H1 (cell line): ENCODE measurements at regions not wholly inside any gene's neighbourhood (a gene's known extent, or its start where the extent isn't known, plus 50 kb on each side); places are given as distances from the start of the nearest gene placed in this dataset.

Source experiments
- BACH1 ChIP-seq: IDR thresholded peaks from 2 replicates; pipeline ENCODE4 v1.6.1; 2012; ENCODE audit warnings: low read length, improper control_type of control experiment
- BRCA1 ChIP-seq: IDR thresholded peaks from 2 replicates; pipeline ENCODE4 v1.6.1; 2012; ENCODE audit warnings: low read depth, low read length, improper control_type of control experiment
- RXRA ChIP-seq: IDR thresholded peaks from 2 replicates; pipeline ENCODE4 v1.6.1; 2011; ENCODE audit warnings: low read depth, mild to moderate bottlenecking, low read length, moderate library complexity; ENCODE audit not compliant: insufficient read depth
- SRF ChIP-seq: IDR thresholded peaks from 2 replicates; pipeline ENCODE4 v1.6.1; 2011; ENCODE audit warnings: mild to moderate bottlenecking, low read depth, low read length, moderate library complexity
- ZNF274 ChIP-seq: IDR thresholded peaks from 2 replicates; pipeline ENCODE4 v1.7.0; 2012; ENCODE audit warnings: low read length, borderline replicate concordance; ENCODE audit errors: extremely low read depth
- TF ChIP-seq, protein P1 (sequence below): fragments of 300-600 bp; sonication (generic); IDR thresholded peaks from 2 replicates; pipeline ENCODE4 v1.7.1; 2012; ENCODE audit warnings: low read length, moderate library complexity, mild to moderate bottlenecking, inconsistent platforms; ENCODE audit not compliant: insufficient replicate concordance

- TF ChIP-seq, protein P1, sequence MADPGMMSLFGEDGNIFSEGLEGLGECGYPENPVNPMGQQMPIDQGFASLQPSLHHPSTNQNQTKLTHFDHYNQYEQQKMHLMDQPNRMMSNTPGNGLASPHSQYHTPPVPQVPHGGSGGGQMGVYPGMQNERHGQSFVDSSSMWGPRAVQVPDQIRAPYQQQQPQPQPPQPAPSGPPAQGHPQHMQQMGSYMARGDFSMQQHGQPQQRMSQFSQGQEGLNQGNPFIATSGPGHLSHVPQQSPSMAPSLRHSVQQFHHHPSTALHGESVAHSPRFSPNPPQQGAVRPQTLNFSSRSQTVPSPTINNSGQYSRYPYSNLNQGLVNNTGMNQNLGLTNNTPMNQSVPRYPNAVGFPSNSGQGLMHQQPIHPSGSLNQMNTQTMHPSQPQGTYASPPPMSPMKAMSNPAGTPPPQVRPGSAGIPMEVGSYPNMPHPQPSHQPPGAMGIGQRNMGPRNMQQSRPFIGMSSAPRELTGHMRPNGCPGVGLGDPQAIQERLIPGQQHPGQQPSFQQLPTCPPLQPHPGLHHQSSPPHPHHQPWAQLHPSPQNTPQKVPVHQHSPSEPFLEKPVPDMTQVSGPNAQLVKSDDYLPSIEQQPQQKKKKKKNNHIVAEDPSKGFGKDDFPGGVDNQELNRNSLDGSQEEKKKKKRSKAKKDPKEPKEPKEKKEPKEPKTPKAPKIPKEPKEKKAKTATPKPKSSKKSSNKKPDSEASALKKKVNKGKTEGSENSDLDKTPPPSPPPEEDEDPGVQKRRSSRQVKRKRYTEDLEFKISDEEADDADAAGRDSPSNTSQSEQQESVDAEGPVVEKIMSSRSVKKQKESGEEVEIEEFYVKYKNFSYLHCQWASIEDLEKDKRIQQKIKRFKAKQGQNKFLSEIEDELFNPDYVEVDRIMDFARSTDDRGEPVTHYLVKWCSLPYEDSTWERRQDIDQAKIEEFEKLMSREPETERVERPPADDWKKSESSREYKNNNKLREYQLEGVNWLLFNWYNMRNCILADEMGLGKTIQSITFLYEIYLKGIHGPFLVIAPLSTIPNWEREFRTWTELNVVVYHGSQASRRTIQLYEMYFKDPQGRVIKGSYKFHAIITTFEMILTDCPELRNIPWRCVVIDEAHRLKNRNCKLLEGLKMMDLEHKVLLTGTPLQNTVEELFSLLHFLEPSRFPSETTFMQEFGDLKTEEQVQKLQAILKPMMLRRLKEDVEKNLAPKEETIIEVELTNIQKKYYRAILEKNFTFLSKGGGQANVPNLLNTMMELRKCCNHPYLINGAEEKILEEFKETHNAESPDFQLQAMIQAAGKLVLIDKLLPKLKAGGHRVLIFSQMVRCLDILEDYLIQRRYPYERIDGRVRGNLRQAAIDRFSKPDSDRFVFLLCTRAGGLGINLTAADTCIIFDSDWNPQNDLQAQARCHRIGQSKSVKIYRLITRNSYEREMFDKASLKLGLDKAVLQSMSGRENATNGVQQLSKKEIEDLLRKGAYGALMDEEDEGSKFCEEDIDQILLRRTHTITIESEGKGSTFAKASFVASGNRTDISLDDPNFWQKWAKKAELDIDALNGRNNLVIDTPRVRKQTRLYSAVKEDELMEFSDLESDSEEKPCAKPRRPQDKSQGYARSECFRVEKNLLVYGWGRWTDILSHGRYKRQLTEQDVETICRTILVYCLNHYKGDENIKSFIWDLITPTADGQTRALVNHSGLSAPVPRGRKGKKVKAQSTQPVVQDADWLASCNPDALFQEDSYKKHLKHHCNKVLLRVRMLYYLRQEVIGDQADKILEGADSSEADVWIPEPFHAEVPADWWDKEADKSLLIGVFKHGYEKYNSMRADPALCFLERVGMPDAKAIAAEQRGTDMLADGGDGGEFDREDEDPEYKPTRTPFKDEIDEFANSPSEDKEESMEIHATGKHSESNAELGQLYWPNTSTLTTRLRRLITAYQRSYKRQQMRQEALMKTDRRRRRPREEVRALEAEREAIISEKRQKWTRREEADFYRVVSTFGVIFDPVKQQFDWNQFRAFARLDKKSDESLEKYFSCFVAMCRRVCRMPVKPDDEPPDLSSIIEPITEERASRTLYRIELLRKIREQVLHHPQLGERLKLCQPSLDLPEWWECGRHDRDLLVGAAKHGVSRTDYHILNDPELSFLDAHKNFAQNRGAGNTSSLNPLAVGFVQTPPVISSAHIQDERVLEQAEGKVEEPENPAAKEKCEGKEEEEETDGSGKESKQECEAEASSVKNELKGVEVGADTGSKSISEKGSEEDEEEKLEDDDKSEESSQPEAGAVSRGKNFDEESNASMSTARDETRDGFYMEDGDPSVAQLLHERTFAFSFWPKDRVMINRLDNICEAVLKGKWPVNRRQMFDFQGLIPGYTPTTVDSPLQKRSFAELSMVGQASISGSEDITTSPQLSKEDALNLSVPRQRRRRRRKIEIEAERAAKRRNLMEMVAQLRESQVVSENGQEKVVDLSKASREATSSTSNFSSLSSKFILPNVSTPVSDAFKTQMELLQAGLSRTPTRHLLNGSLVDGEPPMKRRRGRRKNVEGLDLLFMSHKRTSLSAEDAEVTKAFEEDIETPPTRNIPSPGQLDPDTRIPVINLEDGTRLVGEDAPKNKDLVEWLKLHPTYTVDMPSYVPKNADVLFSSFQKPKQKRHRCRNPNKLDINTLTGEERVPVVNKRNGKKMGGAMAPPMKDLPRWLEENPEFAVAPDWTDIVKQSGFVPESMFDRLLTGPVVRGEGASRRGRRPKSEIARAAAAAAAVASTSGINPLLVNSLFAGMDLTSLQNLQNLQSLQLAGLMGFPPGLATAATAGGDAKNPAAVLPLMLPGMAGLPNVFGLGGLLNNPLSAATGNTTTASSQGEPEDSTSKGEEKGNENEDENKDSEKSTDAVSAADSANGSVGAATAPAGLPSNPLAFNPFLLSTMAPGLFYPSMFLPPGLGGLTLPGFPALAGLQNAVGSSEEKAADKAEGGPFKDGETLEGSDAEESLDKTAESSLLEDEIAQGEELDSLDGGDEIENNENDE, result no peak
- no peak for TF ChIP-seq SRF
- no peak for TF ChIP-seq BRCA1
- TF ChIP-seq BACH1, result no peak
- no peak for TF ChIP-seq ZNF274
- no peak for TF ChIP-seq RXRA
Measured at GRCh38 chr11:32317643-32318042, 117.7 kb downstream of the WT1 start (continued).
